GM12864 (cell line): ENCODE measurements at regions not wholly inside any gene's neighbourhood (a gene's known extent, or its start where the extent isn't known, plus 50 kb on each side); places are given as distances from the start of the nearest gene placed in this dataset.

Experiments
- DNase-seq: peaks from one replicate; pipeline ENCODE4 v3.0.0-alpha.2; 2011; ENCODE audit warnings: low read depth
- H3K4me3 ChIP-seq: 2 replicates; pipeline ENCODE4 v1.5.1; 2011; ENCODE audit warnings: mild to moderate bottlenecking, low read depth, low read length, control low read depth
- CTCF ChIP-seq: IDR thresholded peaks from 2 replicates; pipeline ENCODE4 v1.5.1; 2011; ENCODE audit warnings: low read depth, mild to moderate bottlenecking, moderate library complexity, low read length, control low read depth, inconsistent platforms; ENCODE audit errors: missing control alignments

- H3K4me3 ChIP-seq = no peak overlapping the region
- DNase-seq = no peak
- no peak for TF ChIP-seq CTCF
These were observed 925.5 kb upstream of the SLC35B3 start for GRCh38 chr6:9360881-9361280.

GRCh38 chr6:9347608-9348007 lies 912.3 kb upstream of the SLC35B3 start:
- H3K4me3 ChIP-seq = no peak overlapping the region
- no peak for TF ChIP-seq CTCF
- DNase-seq = no peak

- DNase-seq = no peak
- no peak for TF ChIP-seq CTCF
- H3K4me3 ChIP-seq = no peak overlapping the region
These were observed 911.6 kb upstream of the SLC35B3 start for GRCh38 chr6:9346923-9347322.

- DNase-seq = no peak
- TF ChIP-seq CTCF = no peak
- no peak overlapping the region for H3K4me3 ChIP-seq
These were observed 900.1 kb upstream of the SLC35B3 start for GRCh38 chr6:9335431-9335830.

GRCh38 chr6:9334979-9335378 lies 899.6 kb upstream of the SLC35B3 start:
- no peak for DNase-seq

GRCh38 chr6:9332241-9332780 lies 897.0 kb upstream of the SLC35B3 start:
- H3K4me3 ChIP-seq = no peak overlapping the region
- DNase-seq = no peak
- no peak for TF ChIP-seq CTCF

More at GRCh38 chr6:9334979-9335378, 899.6 kb upstream of the SLC35B3 start:
- no peak overlapping the region for H3K4me3 ChIP-seq
- TF ChIP-seq CTCF = no peak

GRCh38 chr6:9316831-9317230 lies 881.5 kb upstream of the SLC35B3 start:
- H3K4me3 ChIP-seq = no peak overlapping the region
- no peak for DNase-seq
- no peak for TF ChIP-seq CTCF
